Ectodermal cell (in vitro differentiated cells): ENCODE measurements at regions not wholly inside any gene's neighbourhood (a gene's known extent, or its start where the extent isn't known, plus 50 kb on each side); places are given as distances from the start of the nearest gene placed in this dataset.

Experiments
- H3K27ac ChIP-seq: 2 replicates; pipeline ENCODE4 v1.7.0; 2013; ENCODE audit warnings: mild to moderate bottlenecking, low read depth, low read length; ENCODE audit not compliant: insufficient read depth, poor library complexity, severe bottlenecking
- H3K27me3 ChIP-seq: 2 replicates; pipeline ENCODE4 v1.7.0; 2013; ENCODE audit warnings: mild to moderate bottlenecking, low read length; ENCODE audit not compliant: insufficient read depth, control insufficient read depth, poor library complexity, severe bottlenecking
- H3K36me3 ChIP-seq: one replicate; pipeline ENCODE4 v1.7.0; 2013; ENCODE audit warnings: low read length; ENCODE audit not compliant: control insufficient read depth, insufficient read depth
- H3K4me1 ChIP-seq: one replicate; pipeline ENCODE4 v1.7.0; 2013; ENCODE audit warnings: low read length; ENCODE audit not compliant: control insufficient read depth, insufficient read depth
- H3K4me3 ChIP-seq: 2 replicates; pipeline ENCODE4 v1.7.0; 2013; ENCODE audit warnings: low read depth, low read length, control low read depth; ENCODE audit not compliant: insufficient read depth
- H3K9me3 ChIP-seq: 2 replicates; pipeline ENCODE4 v1.7.0; 2013; ENCODE audit warnings: mild to moderate bottlenecking, low read length, moderate library complexity; ENCODE audit not compliant: control insufficient read depth
- WGBS, 2 experiments: methylation state at CpG; one replicate each; pipeline ENCODE4 v1.1.7; 2013; ENCODE audit warnings: missing lambda C conversion rate in 2 of 2; 5-methylcytosine and 5-hydroxymethylcytosine counted together

DNA sequence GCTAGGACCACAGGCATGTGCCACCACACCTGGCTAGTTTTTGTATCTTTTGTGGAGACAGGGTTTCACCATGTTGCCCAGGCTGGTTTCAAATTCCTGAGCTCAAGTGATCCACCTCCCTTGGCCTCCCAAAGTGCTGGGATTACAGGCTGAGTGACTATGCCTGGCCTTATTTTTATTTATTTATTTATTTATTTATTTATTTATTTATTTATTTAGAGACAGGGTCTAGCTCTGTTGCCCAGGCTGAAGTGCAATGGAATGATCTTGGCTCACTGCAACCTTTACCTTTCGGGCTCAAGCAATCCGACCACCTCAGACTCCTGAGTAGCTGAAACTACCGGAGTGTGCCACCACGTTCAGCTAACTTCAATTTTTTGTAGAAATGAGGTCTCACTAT lies 117.0 kb upstream of the MAX start:
- H3K4me1 ChIP-seq, result peaks cover 3% of the 10 kb centered on the region
- H3K27me3 ChIP-seq, result no peaks in the 10 kb centered on the region
- no peak overlapping the region for H3K4me3 ChIP-seq
- no peak overlapping the region for H3K27ac ChIP-seq
- H3K36me3 ChIP-seq, result no peaks in the 10 kb centered on the region
- no peaks in the 10 kb centered on the region for H3K9me3 ChIP-seq
- 92 to 95% methylated on average over 4 of the region's 4 CpGs for WGBS, 2 experiments

- Histone ChIP-seq H3K27me3 (no peaks in the 10 kb centered on the region), H3K4me1 (peaks cover 28% of the 10 kb centered on the region), H3K4me3 (no peak overlapping the region), H3K27ac (no peak overlapping the region), H3K36me3 (no peaks in the 10 kb centered on the region), H3K9me3 (no peaks in the 10 kb centered on the region)
- WGBS, 2 experiments, result 39% methylated on average over 9 of the region's 9 CpGs
Measured at GRCh38 chr14:65222440-65222858, 120.1 kb upstream of the MAX start.

GRCh38 chr14:65223636-65224035 lies 121.3 kb upstream of the MAX start:
- peaks cover 28% of the 10 kb centered on the region for H3K4me1 ChIP-seq
- WGBS, 2 experiments, result 93 to 95% methylated on average over 5 of the region's 5 CpGs
- no peak overlapping the region for H3K4me3 ChIP-seq
- no peaks in the 10 kb centered on the region for H3K9me3 ChIP-seq
- no peaks in the 10 kb centered on the region for H3K27me3 ChIP-seq
- no peaks in the 10 kb centered on the region for H3K36me3 ChIP-seq
- no peak overlapping the region for H3K27ac ChIP-seq

DNA sequence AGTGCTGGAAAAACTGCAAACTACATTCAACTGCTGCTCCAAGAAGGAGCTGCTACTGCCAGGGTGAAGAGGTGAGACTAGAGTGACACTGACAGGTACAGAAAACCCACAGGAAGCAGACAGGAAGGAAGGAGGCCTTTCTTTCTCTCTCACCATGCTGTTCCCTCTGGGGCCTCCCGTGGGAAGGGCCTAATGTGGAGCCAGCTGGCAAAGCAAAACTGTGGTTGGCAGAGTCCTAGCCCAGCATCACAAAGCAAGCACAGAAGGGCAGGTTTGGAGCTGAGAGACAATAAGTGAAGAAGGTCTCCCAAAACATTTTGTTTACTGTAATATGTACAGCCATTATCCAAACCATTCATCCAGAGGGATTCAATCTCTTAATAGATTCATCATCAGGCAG lies 122.5 kb upstream of the MAX start:
- H3K4me1 ChIP-seq, result peaks cover 38% of the 10 kb centered on the region
- no peaks in the 10 kb centered on the region for H3K36me3 ChIP-seq
- H3K27ac ChIP-seq, result no peak overlapping the region
- no peaks in the 10 kb centered on the region for H3K9me3 ChIP-seq
- no peak overlapping the region for H3K4me3 ChIP-seq
- H3K27me3 ChIP-seq, result no peaks in the 10 kb centered on the region
- WGBS, 2 experiments, result 44 to 69% methylated on average over 1 of the region's 1 CpG

DNA sequence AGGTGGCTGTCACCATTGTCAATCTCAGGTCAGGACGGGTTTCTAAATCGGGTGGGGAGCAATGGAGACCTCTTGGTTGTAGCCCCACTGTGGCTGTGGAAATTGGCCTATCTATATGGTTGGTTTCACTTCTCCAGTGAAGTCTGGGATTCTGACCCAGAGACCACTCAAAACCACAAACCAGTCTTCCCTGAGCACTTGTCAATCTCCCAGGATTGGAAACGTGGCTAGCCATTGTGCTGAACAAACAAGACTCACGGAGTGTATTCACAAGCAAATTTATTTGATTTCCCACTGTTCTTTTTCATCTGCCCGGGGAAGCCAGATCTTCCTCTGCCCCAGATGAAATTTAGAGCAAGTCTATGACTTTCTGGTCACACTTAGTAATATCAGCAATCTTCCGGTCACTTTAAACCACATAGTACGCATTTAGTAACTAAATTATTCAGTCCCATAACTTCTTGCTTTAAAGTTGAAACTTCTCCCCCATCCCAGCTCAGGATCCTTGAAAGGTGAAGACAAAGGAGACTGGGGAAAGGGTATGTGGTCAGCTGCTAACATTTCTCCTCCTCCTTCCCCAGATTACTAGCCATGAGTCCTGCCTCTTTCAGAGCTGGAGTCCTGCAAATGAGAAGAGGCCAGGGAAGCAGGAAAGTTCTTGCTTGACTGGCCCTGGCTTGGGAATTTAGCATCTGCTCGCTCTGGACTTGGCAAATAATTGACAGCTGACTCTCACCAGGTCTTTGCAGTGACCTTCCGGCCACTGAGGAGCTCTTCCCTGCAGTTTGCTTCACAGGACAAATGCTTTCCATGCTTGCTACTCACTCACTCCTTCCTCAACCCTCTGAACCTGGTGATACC lies 123.2 kb upstream of the MAX start:
- H3K36me3 ChIP-seq, result no peaks in the 10 kb centered on the region
- no peak overlapping the region for H3K4me3 ChIP-seq
- H3K4me1 ChIP-seq, result peaks cover 45% of the 10 kb centered on the region
- no peaks in the 10 kb centered on the region for H3K9me3 ChIP-seq
- H3K27me3 ChIP-seq, result no peaks in the 10 kb centered on the region
- 60 to 62% methylated on average over 9 of the region's 9 CpGs for WGBS, 2 experiments
- no peak overlapping the region for H3K27ac ChIP-seq

GRCh38 chr14:65226824-65227604 lies 124.7 kb upstream of the MAX start:
- H3K4me3 ChIP-seq, result no peak overlapping the region
- 80 to 88% methylated on average over 4 to 7 of the region's 7 CpGs for WGBS, 2 experiments
- no peak overlapping the region for H3K27ac ChIP-seq
- no peaks in the 10 kb centered on the region for H3K9me3 ChIP-seq
- peaks cover 59% of the 10 kb centered on the region for H3K4me1 ChIP-seq
- H3K36me3 ChIP-seq, result no peaks in the 10 kb centered on the region
- H3K27me3 ChIP-seq, result no peaks in the 10 kb centered on the region

- Histone ChIP-seq H3K36me3 (no peaks in the 10 kb centered on the region), H3K27me3 (no peaks in the 10 kb centered on the region), H3K9me3 (no peaks in the 10 kb centered on the region), H3K4me3 (no peak overlapping the region), H3K4me1 (peaks cover 57% of the 10 kb centered on the region), H3K27ac (no peak overlapping the region)
- 82 to 93% methylated on average over 1 to 2 of the region's 2 CpGs for WGBS, 2 experiments
Measured at GRCh38 chr14:65228436-65228835, 126.1 kb upstream of the MAX start.

- Histone ChIP-seq H3K27me3 (no peaks in the 10 kb centered on the region), H3K9me3 (no peaks in the 10 kb centered on the region), H3K36me3 (no peaks in the 10 kb centered on the region), H3K4me3 (no peak overlapping the region), H3K4me1 (peaks cover 57% of the 10 kb centered on the region), H3K27ac (peak overlapping the region; percentile 95)
- WGBS, 2 experiments, result 66 to 67% methylated on average over 6 to 7 of the region's 8 CpGs
Measured at GRCh38 chr14:65228956-65229747, 126.8 kb upstream of the MAX start.

GRCh38 chr14:65229748-65230728 lies 127.7 kb upstream of the MAX start:
- WGBS, 2 experiments, result 30 to 34% methylated on average over 27 to 28 of the region's 28 CpGs
- no peaks in the 10 kb centered on the region for H3K27me3 ChIP-seq
- peaks cover 52% of the 10 kb centered on the region for H3K4me1 ChIP-seq
- no peaks in the 10 kb centered on the region for H3K36me3 ChIP-seq
- peak overlapping the region; percentile 95 for H3K27ac ChIP-seq
- peak overlapping the region; percentile 5 for H3K4me3 ChIP-seq
- H3K9me3 ChIP-seq, result no peaks in the 10 kb centered on the region
